SU-DHL-6 (cell line): ENCODE measurements at regions not wholly inside any gene's neighbourhood (a gene's known extent, or its start where the extent isn't known, plus 50 kb on each side); places are given as distances from the start of the nearest gene placed in this dataset.

Source experiments
- EZH2phosphoT487 ChIP-seq: fragments of 200-600 bp; sonication (generic), shearing (Covaris generic); conservative IDR thresholded peaks from 2 replicates; pipeline ENCODE4 v1.6.1; 2018; ENCODE audit warnings: mild to moderate bottlenecking, antibody characterized with exemption, low read length, moderate library complexity, mixed read lengths
- TF ChIP-seq, protein P1 (sequence below): fragments of 200-600 bp; sonication (generic); IDR thresholded peaks from one replicate; pipeline ENCODE4 v1.5.1; 2017; ENCODE audit warnings: antibody characterized with exemption, mild to moderate bottlenecking, low read length, moderate library complexity; ENCODE audit not compliant: insufficient read depth, poor library complexity, severe bottlenecking

- TF ChIP-seq EZH2phosphoT487: no peak
- TF ChIP-seq, protein P1, sequence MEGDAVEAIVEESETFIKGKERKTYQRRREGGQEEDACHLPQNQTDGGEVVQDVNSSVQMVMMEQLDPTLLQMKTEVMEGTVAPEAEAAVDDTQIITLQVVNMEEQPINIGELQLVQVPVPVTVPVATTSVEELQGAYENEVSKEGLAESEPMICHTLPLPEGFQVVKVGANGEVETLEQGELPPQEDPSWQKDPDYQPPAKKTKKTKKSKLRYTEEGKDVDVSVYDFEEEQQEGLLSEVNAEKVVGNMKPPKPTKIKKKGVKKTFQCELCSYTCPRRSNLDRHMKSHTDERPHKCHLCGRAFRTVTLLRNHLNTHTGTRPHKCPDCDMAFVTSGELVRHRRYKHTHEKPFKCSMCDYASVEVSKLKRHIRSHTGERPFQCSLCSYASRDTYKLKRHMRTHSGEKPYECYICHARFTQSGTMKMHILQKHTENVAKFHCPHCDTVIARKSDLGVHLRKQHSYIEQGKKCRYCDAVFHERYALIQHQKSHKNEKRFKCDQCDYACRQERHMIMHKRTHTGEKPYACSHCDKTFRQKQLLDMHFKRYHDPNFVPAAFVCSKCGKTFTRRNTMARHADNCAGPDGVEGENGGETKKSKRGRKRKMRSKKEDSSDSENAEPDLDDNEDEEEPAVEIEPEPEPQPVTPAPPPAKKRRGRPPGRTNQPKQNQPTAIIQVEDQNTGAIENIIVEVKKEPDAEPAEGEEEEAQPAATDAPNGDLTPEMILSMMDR: no peak
These were observed 78.6 kb upstream of the RPRM start for GRCh38 chr2:153557211-153557610.
